Transverse colon (tissue), 4 donors: ENCODE measurements at regions not wholly inside any gene's neighbourhood (a gene's known extent, or its start where the extent isn't known, plus 50 kb on each side); places are given as distances from the start of the nearest gene placed in this dataset.

Experiments used
- CTCF ChIP-seq, 5 experiments: fragments of 200-600 bp in 3 of 5; fragments of 450-650 bp in 2 of 5; sonication (generic) in 3 of 5; IDR thresholded peaks; 1 replicate in 2 of 5; 2 replicates in 3 of 5; pipeline ENCODE4 v1.5.1; 2016 to 2017; ENCODE audit warnings: antibody characterized with exemption in 5 of 5, inconsistent platforms in 3 of 5, mild to moderate bottlenecking in 2 of 5, moderate library complexity in 1 of 5
- EP300 ChIP-seq: sonication (generic); formaldehyde crosslinking; IDR thresholded peaks from one replicate; pipeline ENCODE4 v1.6.1; 2017; ENCODE audit warnings: antibody characterized with exemption, low read depth
- POLR2A ChIP-seq: fragments of 450-650 bp; IDR thresholded peaks from one replicate; pipeline ENCODE4 v1.6.1; 2016; ENCODE audit warnings: antibody characterized with exemption, mild to moderate bottlenecking, moderate library complexity
- POLR2AphosphoS5 ChIP-seq, 3 donors: sonication (generic); formaldehyde crosslinking; IDR thresholded peaks; one replicate each; pipeline ENCODE4 v1.6.1; 2016; ENCODE audit warnings: antibody characterized with exemption in 3 of 3

GRCh38 chr3:99548674-99549073, 89.7 kb upstream of the COL8A1 start:
- TF ChIP-seq POLR2A (no peak), CTCF (IDR thresholded peaks at IDR 0.05) (no peak), POLR2AphosphoS5 (IDR thresholded peaks at IDR 0.05) (no peak), EP300 (no peak)
